GM12892 (cell line): ENCODE measurements at regions not wholly inside any gene's neighbourhood (a gene's known extent, or its start where the extent isn't known, plus 50 kb on each side); places are given as distances from the start of the nearest gene placed in this dataset.
"Not testable (repeated sequence)": the region's sequence is repeated elsewhere in the genome, so short reads cannot be mapped to it uniquely, and the experiment has no call there.

Source experiments
- DNase-seq: peaks from one replicate; pipeline ENCODE4 v3.0.0; 2011; ENCODE audit not compliant: insufficient read length
- FAIRE-seq: peaks from 2 replicates; lab custom pipeline; 2011; peaks lifted over from hg19 to GRCh38; lab: Jason Lieb, UNC
- POLR2A ChIP-seq: IDR thresholded peaks from 2 replicates; pipeline ENCODE4 v1.6.1; 2011; ENCODE audit warnings: low read depth, low read length, control low read depth
- POLR2AphosphoS5 ChIP-seq: IDR thresholded peaks from 2 replicates; pipeline ENCODE4 v1.6.1; 2011; ENCODE audit warnings: low read depth, low read length, control low read depth
- TAF1 ChIP-seq: IDR thresholded peaks from 2 replicates; pipeline ENCODE4 v1.6.1; 2011; ENCODE audit warnings: low read depth, mild to moderate bottlenecking, control low read depth, low read length, borderline replicate concordance

DNA sequence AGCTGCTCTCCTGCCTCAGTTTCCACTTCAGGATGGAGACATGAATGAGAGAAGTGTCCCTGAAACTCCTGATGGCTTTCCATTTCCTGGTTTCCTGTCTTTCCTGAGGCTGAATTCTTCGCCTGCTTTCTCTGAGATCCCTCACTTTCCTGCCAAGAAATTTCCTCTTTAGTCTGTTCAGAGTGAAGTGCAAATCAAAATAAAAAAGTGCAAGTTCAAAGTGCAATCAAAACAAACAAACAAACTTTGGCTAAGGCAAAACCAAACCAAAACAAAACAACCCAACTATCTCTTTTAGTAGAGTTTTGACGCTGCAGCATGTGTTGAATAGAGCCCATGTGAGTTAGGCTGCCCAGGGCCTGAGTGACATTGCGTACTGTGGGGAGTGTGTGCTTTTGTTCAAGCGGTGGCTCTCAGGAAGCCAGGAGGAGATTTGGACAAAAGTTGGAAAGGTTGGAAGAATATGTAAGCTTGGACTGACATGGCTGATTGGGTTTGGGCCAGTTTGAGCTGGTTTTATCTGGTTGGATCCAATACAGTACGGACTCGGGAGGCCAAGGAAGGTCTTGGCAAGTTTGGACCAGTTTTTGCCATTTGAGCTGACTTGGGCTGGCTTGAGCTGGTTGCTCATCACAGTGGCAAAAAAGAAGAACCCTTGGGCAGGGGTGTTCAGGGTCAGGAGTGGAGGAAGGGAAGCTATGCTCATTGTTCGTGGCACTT is 61.1 kb upstream of the TINAGL1 start:
- no peak for DNase-seq
- no peak for FAIRE-seq
- no peak for TF ChIP-seq POLR2A
- TF ChIP-seq POLR2AphosphoS5 = no peak
- no peak for TF ChIP-seq TAF1

DNA sequence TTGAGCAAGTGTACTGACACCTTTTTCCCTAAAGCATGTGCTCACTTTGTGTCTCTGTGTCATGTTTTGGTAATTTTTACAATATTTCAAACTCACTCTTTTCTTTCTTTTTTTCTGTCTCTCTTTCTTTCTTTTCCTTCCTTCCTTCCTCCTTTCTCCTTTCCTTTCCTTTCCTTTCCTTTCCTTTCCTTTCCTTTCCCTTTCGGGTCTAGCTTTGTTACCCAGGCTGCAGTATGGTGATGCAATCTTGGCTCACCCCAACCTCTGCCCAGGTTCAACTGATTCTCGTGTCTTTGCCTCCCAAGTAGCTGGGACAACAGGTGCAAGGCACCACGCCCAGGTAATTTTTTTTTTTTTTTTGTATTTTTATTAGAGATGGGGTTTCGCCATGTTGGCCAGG is 60.4 kb upstream of the TINAGL1 start:
- no peak for FAIRE-seq
- no peak for DNase-seq
- no peak for TF ChIP-seq TAF1
- no peak for TF ChIP-seq POLR2AphosphoS5
- TF ChIP-seq POLR2A = no peak

DNA sequence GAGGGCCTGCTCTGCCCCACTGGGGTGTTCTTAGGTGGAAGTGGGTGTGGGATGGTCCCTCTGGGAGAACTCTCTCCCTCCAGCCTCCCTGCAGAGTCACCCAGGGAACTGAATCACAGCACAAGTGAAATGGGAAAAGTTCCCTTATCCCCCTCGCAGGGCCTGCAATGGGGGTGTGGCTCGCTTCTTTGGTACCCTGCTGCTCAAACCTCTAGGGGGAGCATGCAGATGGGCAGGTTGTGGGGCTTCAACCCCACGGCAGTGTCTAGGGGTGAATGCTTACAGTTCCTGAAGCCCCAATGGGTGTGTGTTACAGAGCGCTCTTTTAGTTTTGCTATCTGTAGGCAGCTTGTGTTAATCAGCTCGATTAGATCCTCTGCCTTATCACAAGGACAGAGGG is 59.0 kb upstream of the TINAGL1 start:
- DNase-seq (no peak), FAIRE-seq (no peak)
- TF ChIP-seq POLR2AphosphoS5 (no peak), POLR2A (no peak), TAF1 (no peak)

DNA sequence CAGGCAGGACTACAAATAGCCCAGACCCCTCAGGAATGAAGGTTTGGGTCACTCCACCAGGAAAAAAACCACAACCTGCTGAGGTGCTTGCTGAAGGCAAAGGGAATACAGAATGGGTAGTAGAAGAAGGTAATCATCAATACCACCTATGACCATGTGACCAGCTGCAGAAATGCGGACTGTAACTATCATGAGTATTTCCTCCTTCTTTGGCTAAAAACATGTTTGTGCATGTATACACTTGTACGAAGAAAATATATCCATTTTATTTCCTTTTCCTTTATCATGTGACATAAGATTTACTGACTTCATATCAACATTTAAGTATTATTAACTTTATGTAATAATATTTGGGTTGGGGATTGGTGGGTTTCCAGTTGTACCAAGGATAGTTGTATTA is 58.3 kb upstream of the TINAGL1 start:
- DNase-seq, FAIRE-seq: not testable (repeated sequence)

DNA sequence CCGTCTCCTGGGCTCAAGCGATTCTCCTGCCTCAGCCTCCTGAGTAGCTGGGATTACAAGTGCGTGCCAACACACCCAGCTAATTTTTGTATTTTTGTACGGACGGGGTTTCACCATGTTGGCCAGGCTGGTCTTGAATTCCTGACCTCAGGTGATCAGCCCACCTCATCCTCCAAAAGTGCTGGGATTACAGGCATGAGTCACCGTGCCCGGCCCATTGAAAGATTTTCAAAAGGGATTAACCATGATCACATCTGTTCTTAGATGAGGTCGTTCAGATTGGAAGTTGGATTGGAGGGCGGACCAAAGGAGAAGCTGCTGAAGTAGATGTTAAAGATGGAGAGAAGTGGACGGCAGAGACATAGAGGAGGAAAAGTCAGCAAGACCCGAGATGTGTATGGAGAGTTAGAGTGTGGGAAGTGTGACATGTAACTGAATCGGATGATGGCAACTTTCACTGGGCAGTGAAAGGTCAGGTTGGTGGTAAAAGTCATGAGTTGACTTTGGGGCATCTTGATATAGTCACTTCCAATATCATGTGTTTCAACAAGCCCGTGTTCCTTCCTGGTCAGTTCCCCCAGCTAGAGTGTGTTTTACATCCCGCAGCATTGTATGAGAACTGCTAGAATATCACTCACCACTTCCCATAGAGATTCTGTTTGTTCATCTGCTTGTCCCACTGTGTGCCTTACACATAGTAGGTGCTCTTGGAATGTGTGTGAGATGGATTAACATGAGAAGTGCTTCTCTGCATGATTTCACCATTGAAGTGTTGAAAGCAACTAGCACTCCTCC is 54.4 kb upstream of the TINAGL1 start:
- FAIRE-seq = no peak
- DNase-seq = no peak
- TF ChIP-seq POLR2A (no peak), TAF1 (no peak), POLR2AphosphoS5 (no peak)

DNA sequence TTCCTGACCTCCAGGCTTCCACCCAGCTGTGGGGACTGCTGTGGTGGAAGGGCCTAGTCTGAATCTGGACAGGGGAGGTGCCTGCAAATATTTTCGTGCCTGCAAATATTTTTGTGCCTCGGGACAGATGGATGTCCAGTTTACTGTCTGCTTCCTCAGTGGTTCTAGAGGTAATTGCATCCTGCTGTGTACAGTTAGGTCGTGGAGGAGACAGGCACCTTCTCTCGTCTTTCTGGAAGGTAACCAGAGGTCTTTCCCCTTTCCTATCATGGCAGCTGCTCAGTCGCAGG is 53.8 kb upstream of the TINAGL1 start:
- TF ChIP-seq TAF1 (no peak), POLR2A (no peak), POLR2AphosphoS5 (no peak)
- no peak for FAIRE-seq
- DNase-seq = no peak

DNA sequence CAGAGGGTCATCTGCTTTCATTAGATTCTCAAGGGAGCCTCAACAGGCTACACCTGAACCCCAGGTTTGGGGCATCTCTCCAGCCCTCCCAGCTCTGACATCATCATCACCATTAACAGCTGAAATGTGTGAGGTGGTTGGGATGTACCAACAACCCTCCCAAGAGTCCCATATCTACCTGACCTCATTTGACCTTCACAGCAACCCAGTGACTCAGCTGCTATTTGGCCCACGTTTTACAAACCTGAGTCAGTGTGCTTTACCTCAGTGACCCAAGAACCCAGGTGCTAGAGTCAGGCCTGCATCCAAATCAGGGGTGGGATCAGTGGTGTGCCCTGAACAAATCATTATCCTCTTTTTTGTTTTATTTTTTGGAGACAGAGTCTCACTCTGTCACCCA is 53.3 kb upstream of the TINAGL1 start:
- DNase-seq = no peak
- no peak for FAIRE-seq
- TF ChIP-seq TAF1 (no peak), POLR2A (no peak), POLR2AphosphoS5 (no peak)

DNA sequence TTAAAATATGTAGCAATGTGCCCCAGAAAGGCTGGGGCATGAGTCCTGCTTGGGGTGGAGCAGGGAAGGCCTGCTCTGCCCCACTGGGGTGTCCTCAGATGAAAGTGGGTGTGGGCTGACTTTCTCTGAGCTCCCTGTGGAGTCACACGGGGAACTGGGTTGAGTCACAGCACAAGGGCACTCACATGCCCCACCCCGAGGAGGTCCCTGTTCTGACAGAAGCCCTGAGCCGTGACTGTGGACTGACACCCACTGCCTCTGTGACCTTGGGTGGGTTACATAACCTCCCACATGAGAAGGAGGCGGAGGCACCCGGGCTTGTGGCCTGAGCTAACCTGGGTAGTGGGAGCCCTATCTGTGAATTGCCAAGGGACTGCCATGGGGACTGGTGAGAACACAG is 52.5 kb upstream of the TINAGL1 start:
- FAIRE-seq (no peak), DNase-seq (no peak)
- TF ChIP-seq POLR2AphosphoS5 = no peak
- TF ChIP-seq TAF1 = no peak
- TF ChIP-seq POLR2A = no peak

DNA sequence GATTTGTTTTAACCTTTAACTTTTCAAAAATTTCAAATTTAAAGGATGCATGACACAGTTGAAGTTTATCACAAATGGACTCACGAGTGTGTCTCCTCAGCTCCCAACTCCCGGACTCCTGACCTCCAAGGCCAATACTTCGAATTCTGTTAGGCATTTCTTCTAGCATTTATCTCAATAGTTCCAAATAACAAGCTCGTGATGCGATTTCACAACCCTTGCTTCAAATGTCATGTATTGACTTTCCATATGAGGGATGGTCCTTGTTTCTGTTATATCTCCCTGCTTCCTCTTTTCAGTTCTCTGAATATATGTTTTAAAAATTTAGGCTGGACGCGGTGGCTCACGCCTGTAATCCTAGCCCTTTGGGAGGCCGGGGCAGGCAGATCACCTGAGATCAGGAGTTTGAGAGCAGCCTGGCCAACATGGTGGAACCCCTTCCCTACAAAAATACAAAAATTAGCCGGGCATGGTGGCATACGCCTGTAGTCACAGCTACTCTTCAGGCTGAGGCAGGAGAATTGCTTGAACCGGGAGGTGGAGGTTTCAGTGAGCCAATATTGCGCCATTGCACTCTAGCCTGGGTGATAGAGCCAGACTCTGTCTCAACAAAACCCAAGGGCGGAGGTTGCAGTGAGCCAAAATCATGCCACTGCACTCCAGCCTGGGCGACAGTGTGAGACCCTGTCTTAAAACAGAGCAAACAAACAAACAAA is 52.0 kb upstream of the TINAGL1 start:
- DNase-seq = no peak

More for the DNA sequence above, 52.0 kb upstream of the TINAGL1 start:
- no peak for FAIRE-seq
- TF ChIP-seq TAF1 (no peak), POLR2AphosphoS5 (no peak), POLR2A (no peak)
